T-helper 2 cell treated with Interferon-gamma antibody and Interleukin-4, amounts not matched to agents 100 ng/mL and 5 ng/mL, for 36 hours (primary cell): ENCODE measurements at regions not wholly inside any gene's neighbourhood (a gene's known extent, or its start where the extent isn't known, plus 50 kb on each side); places are given as distances from the start of the nearest gene placed in this dataset.
"Not testable (repeated sequence)": the region's sequence is repeated elsewhere in the genome, so short reads cannot be mapped to it uniquely, and the experiment has no call there.

Experiments
- intact Hi-C: fragments of 100-400 bp; cut with micrococcal nuclease; formaldehyde crosslinking; loops from one replicate; pipeline ENCODE4 v1.15.1; 2023

GRCh38 chr1:214859647-214860046, 222.9 kb upstream of the KCNK2 start:
- intact Hi-C loops, result no loop called here

DNA sequence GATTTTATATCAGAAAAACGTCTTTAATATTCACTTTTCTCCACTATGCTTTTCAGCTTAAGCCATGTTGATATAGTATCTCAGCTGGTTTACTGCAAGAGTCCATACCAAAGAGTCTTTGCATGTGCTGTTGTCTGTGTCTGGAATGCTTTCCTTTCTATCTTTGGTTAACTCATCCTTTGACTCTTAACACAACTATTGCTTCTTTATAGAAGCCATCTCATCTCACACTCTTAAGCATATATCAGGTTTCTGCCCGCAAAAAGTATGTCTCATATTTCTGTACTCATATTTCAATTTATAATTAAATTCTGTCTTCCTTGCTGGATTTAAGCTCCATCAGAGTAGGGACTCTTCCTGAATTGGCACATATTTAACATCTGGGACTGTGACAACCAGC, 220.9 kb upstream of the KCNK2 start:
- intact Hi-C loops, result no loop called here

DNA sequence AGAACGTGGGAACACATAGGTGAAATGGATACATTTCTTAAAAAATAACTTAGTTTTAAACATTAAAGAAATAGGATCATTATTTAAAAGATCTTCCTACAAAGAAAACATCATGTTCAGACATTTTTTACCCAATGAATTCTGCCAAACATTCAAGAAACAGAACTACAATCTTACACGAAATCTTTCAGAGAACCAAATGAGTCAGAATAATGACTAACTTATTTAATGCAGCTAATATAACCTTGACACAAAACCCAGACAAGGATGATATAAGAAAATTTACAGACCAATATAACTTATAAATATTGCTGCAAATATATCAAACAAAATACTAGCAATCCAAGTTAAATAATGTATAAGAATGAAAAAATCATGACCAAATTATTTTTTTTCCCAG, 220.1 kb upstream of the KCNK2 start:
- intact Hi-C loops, result no loop called here

DNA sequence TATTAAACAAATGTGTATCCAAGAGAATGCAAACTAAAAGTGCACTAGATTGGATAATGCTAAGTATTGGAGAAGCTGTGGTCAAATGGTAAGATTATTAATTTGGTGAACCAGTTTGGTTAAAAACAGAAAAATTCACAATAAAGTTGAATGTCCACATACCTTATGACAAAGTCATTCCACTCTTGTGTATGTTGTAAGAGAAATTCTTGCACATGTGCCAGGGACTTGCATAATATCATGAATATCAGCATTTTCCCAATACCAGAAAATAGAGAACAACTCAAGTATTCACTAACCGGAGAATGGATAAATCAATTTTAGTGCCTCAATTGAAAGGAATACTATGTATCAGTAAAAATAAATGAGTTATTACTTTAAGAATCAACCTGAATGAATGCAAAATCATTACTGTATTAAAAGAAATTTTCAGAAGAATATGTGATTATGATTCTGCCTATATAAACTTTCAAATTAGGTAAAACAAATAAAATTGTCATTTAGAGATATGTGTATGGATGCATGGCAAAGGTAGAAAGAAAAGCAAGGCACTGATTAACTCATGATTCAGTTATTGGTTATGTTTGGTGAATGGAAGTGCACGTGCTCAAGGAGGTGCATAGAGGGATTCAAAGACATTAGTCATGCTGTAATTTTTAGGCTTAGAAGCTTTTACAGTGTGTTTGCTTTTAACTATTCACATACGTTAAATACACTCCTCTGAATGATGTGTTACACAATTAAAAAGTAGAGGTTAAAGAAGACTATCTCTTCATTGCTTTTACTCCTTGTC, 217.4 kb upstream of the KCNK2 start:
- intact Hi-C loops, result no loop called here

DNA sequence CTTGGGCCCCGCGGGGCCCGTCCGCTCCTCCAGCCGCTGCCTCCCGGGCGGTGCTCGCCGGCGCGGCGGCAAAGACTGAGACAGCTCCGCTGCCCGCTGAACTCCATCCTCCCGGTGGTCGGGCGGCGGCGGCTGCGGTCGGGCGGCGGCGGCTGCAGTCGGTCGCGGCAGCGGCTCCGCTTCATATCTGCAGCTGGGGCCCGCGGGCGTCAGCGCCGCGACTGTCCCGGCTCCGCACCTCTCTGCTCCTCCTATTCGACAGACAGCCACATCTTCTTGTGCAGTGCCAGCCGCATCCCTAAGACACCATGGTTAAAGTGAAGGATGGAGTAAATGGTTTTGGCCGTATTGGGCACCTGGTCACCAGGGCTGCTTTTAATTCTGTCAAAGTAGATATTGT, 212.1 kb upstream of the KCNK2 start:
- intact Hi-C loops, result not testable (repeated sequence)

DNA sequence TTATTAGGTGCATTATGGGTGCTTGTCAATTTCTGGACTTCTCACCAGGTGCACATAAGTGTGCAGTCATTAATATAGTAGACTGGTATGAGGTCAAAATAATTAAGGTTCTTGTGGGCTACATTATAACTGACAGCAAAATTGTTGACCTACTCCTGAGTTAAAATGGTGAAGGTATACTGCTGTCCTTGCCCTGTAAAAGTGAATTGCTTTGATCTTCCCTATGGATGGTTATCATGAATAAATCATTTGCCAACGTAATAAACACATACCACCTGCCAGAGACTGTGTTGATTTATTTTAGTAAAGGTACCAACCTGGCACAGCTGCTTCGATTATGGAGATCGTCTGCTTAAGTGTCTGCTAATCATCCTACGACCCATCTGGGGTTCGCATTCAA, 201.6 kb upstream of the KCNK2 start:
- intact Hi-C loops, result no loop called here

DNA sequence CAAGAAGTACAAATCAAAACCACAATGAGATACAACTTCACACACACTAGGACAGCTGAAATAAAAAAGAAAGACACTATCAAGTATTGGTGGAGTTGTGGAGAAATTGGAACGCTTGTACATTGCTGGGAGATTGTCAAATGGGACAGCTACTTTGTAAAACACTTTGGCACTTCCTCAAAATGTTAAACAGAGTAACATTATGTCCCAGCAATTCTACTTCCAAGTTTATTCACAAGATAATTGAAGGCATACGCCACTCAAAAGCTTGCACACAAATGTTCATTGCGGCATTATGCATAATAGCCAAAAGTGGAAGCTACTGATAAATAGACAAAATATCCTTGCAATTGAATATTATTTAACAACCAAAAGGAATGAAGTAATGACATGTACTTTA, 199.9 kb upstream of the KCNK2 start:
- intact Hi-C loops, result no loop called here

DNA sequence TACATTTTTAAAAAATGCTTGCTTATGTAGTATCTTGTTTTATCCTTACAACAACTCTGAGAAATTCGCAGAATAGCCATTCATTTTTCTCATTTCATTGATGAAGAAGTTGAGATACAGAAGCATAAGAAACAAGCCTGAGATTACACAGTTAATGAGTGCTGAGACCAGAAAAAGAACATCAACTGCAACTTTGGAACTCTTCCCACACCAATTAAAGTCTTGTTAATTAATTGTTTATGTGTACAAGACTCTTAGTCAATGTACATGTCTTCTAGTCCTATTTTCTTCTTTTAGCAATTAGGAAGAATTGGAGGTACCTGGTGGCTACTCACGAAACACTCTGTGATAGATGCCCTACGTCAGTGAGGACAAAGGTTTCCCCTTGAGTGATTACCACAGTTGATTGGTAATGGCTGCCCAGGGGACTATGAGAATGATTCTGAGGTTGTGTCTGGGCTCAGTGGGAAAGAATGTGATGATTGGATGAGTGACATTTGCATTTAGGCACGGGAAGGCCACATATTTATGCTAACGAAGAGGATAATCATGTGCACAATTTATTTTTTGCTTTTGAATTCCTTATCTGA, 187.4 kb upstream of the KCNK2 start:
- intact Hi-C loops, result no loop called here

GRCh38 chr1:214896921-214897320, 185.6 kb upstream of the KCNK2 start:
- intact Hi-C loops, result no loop called here

- intact Hi-C loops, result no loop called here
Observed at GRCh38 chr1:214897581-214897980, 185.0 kb upstream of the KCNK2 start.

DNA sequence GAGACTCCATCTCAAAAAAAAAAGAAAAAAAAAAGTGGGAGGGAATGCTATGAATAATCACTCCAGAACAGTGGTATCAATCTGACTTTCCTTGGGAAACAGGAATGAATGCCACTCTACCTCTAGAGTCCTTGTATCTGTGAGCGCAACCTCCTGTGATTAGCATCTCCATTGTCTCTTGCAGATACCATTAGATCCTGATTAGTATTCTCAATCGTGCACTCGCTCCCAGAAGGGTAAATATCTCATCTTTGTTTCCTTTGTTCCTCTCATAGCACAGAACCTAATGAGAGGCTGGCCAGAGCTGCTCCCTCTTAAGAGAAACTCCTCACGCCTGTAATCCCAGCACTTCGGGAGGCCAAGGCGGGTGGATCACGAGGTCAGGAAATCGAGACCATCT, 184.4 kb upstream of the KCNK2 start:
- intact Hi-C loops, result no loop called here

GRCh38 chr1:214898718-214899117, 183.8 kb upstream of the KCNK2 start:
- intact Hi-C loops, result no loop called here

- intact Hi-C loops, result no loop called here
Observed at GRCh38 chr1:214899908-214900460, 182.6 kb upstream of the KCNK2 start.

DNA sequence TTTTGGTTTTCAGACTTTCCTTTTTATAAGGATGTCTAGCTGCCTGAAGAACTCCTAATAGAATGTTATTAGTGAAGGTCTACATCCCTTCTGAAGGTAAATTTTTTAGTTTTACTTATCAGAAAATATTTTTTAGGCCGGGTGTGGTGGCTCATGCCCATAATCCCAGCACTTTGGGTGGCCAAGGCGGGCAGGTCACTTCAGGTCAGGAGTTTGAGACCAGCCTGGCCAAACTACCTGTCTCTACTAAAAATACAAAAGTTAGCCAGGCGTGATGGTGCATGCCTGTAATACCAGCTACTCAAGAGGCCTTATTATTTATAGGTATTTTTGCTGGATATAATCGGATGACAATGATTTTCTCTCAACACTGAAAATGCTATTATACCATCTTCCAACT, 181.9 kb upstream of the KCNK2 start:
- intact Hi-C loops, result no loop called here

GRCh38 chr1:214901718-214902117, 180.8 kb upstream of the KCNK2 start:
- intact Hi-C loops, result no loop called here

- intact Hi-C loops, result no loop called here
Observed at GRCh38 chr1:214902636-214903320, 179.8 kb upstream of the KCNK2 start.

- intact Hi-C loops, result no loop called here
Observed at GRCh38 chr1:214912127-214912526, 170.4 kb upstream of the KCNK2 start.

DNA sequence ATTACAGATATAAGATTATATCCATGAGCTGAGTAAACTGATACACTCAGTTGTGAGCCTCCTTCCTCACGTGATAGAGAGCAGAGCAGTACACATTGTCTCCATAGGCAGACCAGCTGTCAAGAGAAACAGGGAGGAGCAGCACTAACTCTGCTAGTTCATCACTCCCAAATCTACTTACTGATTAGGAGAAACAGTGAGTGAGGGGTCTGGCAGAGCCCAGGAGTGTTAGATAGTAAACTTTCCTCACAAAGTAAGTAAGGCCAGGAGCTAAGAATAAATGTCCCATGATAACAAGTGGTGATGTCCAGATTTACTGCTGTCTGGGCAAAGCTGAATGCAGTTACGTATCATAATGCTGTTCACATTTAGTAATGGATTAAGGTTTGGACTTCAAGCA, 168.6 kb upstream of the KCNK2 start:
- intact Hi-C loops, result no loop called here

DNA sequence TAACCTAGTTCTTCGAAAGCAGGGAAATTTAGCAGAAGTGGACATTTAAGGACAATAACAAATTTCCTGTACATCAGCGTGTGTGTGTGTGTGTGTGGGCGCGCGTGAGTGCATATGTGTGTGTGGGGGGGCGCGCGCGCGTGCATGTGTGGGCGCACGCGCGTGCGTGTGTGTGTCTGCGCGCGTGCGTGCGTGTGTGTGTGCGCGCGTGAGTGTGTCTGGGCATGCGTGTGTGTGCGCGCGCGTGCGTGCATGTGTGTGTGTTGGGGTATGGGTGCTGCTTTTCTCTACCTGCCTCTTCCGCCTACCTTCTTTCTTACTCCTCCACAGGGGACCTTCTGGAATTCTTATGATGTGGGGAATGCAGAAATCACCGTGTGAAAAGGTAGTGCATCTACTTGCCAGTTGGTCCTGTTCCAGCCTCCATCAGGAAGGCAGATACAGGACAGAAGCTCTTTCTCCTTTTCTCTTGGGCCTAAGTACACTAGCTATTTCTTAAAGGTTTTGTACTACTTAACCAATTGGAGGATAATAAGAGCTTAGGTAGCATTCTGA, 165.4 kb upstream of the KCNK2 start:
- intact Hi-C loops, result no loop called here

DNA sequence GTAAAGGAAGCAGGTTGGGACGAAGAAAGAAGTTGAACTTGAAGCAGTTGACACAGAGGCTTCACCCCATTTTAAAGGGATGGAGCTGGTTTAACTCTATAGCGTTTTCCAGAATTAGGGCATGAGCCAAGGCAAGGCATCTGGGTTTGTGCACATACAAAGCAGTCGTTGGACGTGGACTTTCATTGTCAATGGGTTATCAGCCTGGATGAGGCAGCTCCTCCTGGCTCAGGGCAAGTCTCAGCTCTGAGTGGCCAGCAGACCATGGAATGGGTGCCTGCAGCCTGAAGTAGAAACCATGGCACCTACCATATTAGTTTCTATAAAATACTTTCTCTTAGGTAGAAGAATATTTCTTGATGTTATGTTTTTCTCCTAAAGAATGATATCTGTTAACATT, 163.8 kb upstream of the KCNK2 start:
- intact Hi-C loops, result no loop called here

GRCh38 chr1:214920337-214920736, 162.2 kb upstream of the KCNK2 start:
- intact Hi-C loops, result no loop called here

- intact Hi-C loops, result no loop called here
Observed at GRCh38 chr1:214923278-214923915, 159.1 kb upstream of the KCNK2 start.
